ENCODE measurements at regions not wholly inside any gene's neighbourhood (a gene's known extent, or its start where the extent isn't known, plus 50 kb on each side); places are given as distances from the start of the nearest gene placed in this dataset.

- TF ChIP-seq POLR2A (IDR thresholded peaks at IDR 0.05; ENCODE audit: low read length) = no peak
- TF ChIP-seq GATA1 (IDR thresholded peaks at IDR 0.05; ENCODE audit: low read depth, low read length) = no peak
These were observed 73.9 kb upstream of the ADAMTS9 start for GRCh38 chr3:64761729-64762128.
